HL-60 (cell line): ENCODE measurements at regions not wholly inside any gene's neighbourhood (a gene's known extent, or its start where the extent isn't known, plus 50 kb on each side); places are given as distances from the start of the nearest gene placed in this dataset.

Experiments used
- CTCF ChIP-seq: IDR thresholded peaks from one replicate; pipeline ENCODE4 v1.5.1; 2011; ENCODE audit warnings: low read length, control low read depth, inconsistent platforms; ENCODE audit not compliant: insufficient read depth
- GABPA ChIP-seq: IDR thresholded peaks from 2 replicates; pipeline ENCODE4 v1.6.1; 2012; ENCODE audit warnings: low read depth
- SPI1 ChIP-seq: IDR thresholded peaks from 2 replicates; pipeline ENCODE4 v1.6.1; 2012; ENCODE audit warnings: low read depth, mild to moderate bottlenecking, borderline replicate concordance

DNA sequence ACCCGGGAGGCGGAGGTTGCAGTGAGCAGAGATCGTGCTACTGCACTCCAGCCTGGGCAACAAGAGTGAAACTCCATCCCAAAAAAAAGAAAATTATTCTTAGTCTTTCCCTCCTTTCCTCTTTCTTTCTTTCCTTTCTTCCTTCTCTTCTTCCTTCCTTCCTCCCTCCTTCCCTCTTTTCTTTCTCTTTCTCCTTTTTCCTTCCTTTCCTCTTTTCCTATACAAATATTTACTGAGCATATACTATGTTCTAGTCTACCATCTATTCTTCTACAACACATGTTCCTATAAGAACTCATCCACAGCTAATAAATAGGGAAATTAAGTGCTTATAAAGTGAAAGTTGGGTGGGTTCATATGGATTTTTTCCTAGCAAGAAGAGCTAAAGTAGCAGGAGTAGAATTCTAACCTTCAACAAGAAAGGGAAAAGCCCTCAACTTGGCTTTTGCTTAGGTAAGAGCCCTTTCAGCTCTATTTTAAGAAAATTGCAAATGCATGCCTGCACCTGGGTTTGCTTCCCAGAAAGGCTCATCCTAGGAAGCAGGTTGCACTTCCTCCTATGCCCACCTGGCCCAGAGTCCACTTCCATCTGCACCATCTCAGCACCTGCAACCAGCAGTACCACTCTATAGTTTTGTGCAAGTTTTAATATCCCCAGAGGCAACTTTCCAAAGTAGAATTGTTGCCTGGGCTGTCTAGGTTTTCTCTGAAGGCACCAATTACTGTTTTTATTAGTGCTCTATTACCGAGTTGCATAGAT, 122.0 kb upstream of the CCND2 start:
- TF ChIP-seq GABPA = no peak
- no peak for TF ChIP-seq CTCF
- 0 out of 2 replicates have a peak, but pooled peaks have one; percentile 5 for TF ChIP-seq SPI1
